Smooth muscle cell (in vitro differentiated cells): ENCODE measurements at regions not wholly inside any gene's neighbourhood (a gene's known extent, or its start where the extent isn't known, plus 50 kb on each side); places are given as distances from the start of the nearest gene placed in this dataset.

ENCODE experiments used
- DNase-seq: peaks from one replicate; lab custom pipeline; 2025; ENCODE audit not compliant: unreplicated experiment; lab: John Stamatoyannopoulos, UW
- H2AFZ ChIP-seq: fragments of 200-600 bp; sonication (generic); 2 replicates; pipeline ENCODE4 v1.6.0; 2016; ENCODE audit warnings: antibody characterized with exemption, low read depth, mild to moderate bottlenecking
- H3F3A ChIP-seq: fragments of 200-600 bp; sonication (generic); 2 replicates; pipeline ENCODE4 v1.6.0; 2017; ENCODE audit warnings: antibody characterized with exemption, low read depth
- H3K27ac ChIP-seq: fragments of 200-600 bp; sonication (generic); 2 replicates; pipeline ENCODE4 v1.5.1; 2016; ENCODE audit warnings: low read depth, mild to moderate bottlenecking
- H3K27me3 ChIP-seq: fragments of 200-600 bp; sonication (generic); 2 replicates; pipeline ENCODE4 v1.6.1; 2016; ENCODE audit warnings: low read depth, mild to moderate bottlenecking
- H3K36me3 ChIP-seq: fragments of 200-600 bp; sonication (generic); 2 replicates; pipeline ENCODE4 v1.5.1; 2016; ENCODE audit warnings: low read depth
- H3K4me1 ChIP-seq: fragments of 200-600 bp; sonication (generic); 2 replicates; pipeline ENCODE4 v1.5.1; 2016; ENCODE audit warnings: low read depth
- H3K4me2 ChIP-seq: fragments of 200-600 bp; sonication (generic); 2 replicates; pipeline ENCODE4 v1.6.0; 2016; ENCODE audit warnings: mild to moderate bottlenecking
- H3K4me3 ChIP-seq: fragments of 200-600 bp; sonication (generic); 2 replicates; pipeline ENCODE4 v1.5.1; 2016; ENCODE audit warnings: mild to moderate bottlenecking
- H3K79me2 ChIP-seq: fragments of 200-600 bp; sonication (generic); 2 replicates; pipeline ENCODE4 v1.6.0; 2016; ENCODE audit warnings: low read depth, mild to moderate bottlenecking
- H3K9ac ChIP-seq: fragments of 200-600 bp; sonication (generic); 2 replicates; pipeline ENCODE4 v1.6.0; 2016; ENCODE audit warnings: low read depth
- H3K9me3 ChIP-seq: fragments of 200-600 bp; sonication (generic); replicated peaks from 2 replicates; pipeline ENCODE4 v1.5.1; 2016; ENCODE audit warnings: low read depth
- H4K20me1 ChIP-seq: fragments of 200-600 bp; sonication (generic); 2 replicates; pipeline ENCODE4 v1.6.0; 2016; ENCODE audit warnings: low read depth
- WGBS: methylation state at CpG from one replicate; pipeline ENCODE4 v1.1.7; 2016; ENCODE audit warnings: low lambda C conversion rate; 5-methylcytosine and 5-hydroxymethylcytosine counted together
- TF ChIP-seq, protein P1 (sequence below): fragments of 200-600 bp; sonication (generic); IDR thresholded peaks from 2 replicates; pipeline ENCODE4 v1.5.1; 2017; ENCODE audit warnings: borderline replicate concordance, mild to moderate bottlenecking, antibody characterized with exemption; ENCODE audit not compliant: insufficient read depth, poor library complexity, severe bottlenecking

DNA sequence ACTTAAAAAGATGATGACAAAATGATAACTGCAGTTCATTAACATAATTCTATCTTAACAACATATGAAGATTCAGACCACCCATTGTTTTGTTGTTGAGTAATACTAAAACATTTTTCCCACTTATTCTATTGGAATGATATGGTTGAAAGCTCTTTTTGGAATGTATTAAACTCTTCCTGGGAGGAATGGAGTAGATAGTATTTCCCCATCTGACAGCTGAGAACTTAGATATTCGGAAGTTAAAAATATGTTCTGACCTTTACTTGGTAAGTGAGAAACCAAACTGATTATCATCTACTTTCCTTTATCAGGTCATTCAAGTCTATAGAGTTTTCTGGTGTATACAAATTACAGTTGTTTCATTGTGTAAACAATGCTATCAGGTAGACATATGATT is 452.9 kb downstream of the CSNK1G3 start:
- no peaks in the 10 kb centered on the region for H4K20me1 ChIP-seq
- no peak overlapping the region for H3K9ac ChIP-seq
- H2AFZ ChIP-seq, result no peak overlapping the region
- TF ChIP-seq, protein P1, sequence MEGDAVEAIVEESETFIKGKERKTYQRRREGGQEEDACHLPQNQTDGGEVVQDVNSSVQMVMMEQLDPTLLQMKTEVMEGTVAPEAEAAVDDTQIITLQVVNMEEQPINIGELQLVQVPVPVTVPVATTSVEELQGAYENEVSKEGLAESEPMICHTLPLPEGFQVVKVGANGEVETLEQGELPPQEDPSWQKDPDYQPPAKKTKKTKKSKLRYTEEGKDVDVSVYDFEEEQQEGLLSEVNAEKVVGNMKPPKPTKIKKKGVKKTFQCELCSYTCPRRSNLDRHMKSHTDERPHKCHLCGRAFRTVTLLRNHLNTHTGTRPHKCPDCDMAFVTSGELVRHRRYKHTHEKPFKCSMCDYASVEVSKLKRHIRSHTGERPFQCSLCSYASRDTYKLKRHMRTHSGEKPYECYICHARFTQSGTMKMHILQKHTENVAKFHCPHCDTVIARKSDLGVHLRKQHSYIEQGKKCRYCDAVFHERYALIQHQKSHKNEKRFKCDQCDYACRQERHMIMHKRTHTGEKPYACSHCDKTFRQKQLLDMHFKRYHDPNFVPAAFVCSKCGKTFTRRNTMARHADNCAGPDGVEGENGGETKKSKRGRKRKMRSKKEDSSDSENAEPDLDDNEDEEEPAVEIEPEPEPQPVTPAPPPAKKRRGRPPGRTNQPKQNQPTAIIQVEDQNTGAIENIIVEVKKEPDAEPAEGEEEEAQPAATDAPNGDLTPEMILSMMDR, result no peak
- no peak overlapping the region for H3K4me3 ChIP-seq
- no peaks in the 10 kb centered on the region for H3K79me2 ChIP-seq
- no peak overlapping the region for H3K4me2 ChIP-seq
- no peak for DNase-seq
- 80% methylated on average over 1 of the region's 1 CpG for WGBS
- H3K9me3 ChIP-seq, result no peaks in the 10 kb centered on the region
- H3F3A ChIP-seq, result no peaks in the 10 kb centered on the region
- H3K27me3 ChIP-seq, result no peaks in the 10 kb centered on the region
- no peak overlapping the region for H3K27ac ChIP-seq
- no peaks in the 10 kb centered on the region for H3K4me1 ChIP-seq
- no peaks in the 10 kb centered on the region for H3K36me3 ChIP-seq

DNA sequence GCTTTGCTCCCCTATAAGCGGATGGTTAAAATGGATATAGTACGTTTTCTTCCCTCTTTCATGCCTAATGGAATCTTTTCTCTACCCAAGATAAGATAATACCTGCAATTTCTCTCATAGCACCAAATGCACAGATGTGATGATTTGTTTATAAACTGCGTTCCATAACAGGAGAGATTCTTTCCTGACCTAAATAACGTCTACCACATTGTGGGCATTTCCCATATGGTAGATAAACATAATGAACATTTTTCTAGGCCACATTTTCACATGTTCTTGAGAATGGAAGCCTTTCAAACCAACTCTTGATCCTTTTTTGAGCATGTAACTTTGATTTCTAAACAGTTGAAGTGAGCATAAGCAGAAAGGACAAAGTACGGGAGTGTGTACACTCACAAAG is 448.5 kb downstream of the CSNK1G3 start:
- H3K4me2 ChIP-seq, result no peak overlapping the region
- no peaks in the 10 kb centered on the region for H3F3A ChIP-seq
- 62% methylated on average over 5 of the region's 5 CpGs for WGBS
- H3K9ac ChIP-seq, result no peak overlapping the region
- no peaks in the 10 kb centered on the region for H3K4me1 ChIP-seq
- H3K36me3 ChIP-seq, result no peaks in the 10 kb centered on the region
- H3K4me3 ChIP-seq, result no peak overlapping the region
- no peak for DNase-seq
- no peak overlapping the region for H3K27ac ChIP-seq
- TF ChIP-seq, protein P1, result no peak
- no peaks in the 10 kb centered on the region for H3K9me3 ChIP-seq
- no peak overlapping the region for H2AFZ ChIP-seq
- no peaks in the 10 kb centered on the region for H3K79me2 ChIP-seq
- no peaks in the 10 kb centered on the region for H4K20me1 ChIP-seq
- H3K27me3 ChIP-seq, result no peaks in the 10 kb centered on the region

DNA sequence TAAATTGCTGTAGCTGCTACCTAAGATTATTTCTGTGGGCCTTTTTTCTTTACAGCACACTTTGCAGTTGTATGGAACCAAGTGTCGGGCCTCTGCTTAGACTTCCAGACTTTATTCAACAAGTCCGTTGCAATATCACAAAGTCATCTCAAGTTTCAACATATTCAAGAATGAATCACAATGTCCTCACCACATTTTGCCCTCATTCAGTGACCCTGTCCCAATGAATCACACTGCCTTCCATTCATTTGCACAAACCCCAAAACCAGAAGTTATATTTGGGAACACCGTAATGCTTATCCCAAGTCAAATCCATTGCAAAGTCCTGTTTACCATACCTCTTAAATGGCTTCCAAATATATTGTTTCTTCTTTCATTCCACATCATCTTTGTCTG is 439.6 kb downstream of the CSNK1G3 start:
- H3K27me3 ChIP-seq, result no peaks in the 10 kb centered on the region

More for the DNA sequence above, 439.6 kb downstream of the CSNK1G3 start:
- no peaks in the 10 kb centered on the region for H3K36me3 ChIP-seq
- H3K4me1 ChIP-seq, result peaks cover 17% of the 10 kb centered on the region
- WGBS, result 19% methylated on average over 3 of the region's 3 CpGs
- TF ChIP-seq, protein P1, result no peak
- no peak overlapping the region for H3K4me3 ChIP-seq
- no peaks in the 10 kb centered on the region for H3F3A ChIP-seq
- no peaks in the 10 kb centered on the region for H3K9me3 ChIP-seq
- H3K4me2 ChIP-seq, result peak overlapping the region; percentile 77
- no peak overlapping the region for H3K9ac ChIP-seq
- no peak overlapping the region for H2AFZ ChIP-seq
- peak overlapping the region; percentile 77 for H3K27ac ChIP-seq
- DNase-seq, result no peak
- no peaks in the 10 kb centered on the region for H4K20me1 ChIP-seq
- no peaks in the 10 kb centered on the region for H3K79me2 ChIP-seq
